ENCODE measurements at regions not wholly inside any gene's neighbourhood (a gene's known extent, or its start where the extent isn't known, plus 50 kb on each side); places are given as distances from the start of the nearest gene placed in this dataset.

- in situ Hi-C loops (cut with HindIII; ENCODE audit: low sequenced_read_pairs), result no loop called here
- no peak for DNase-seq (ENCODE audit: low spot score)
Observed at GRCh38 chr1:220368352-220369265, 96.4 kb upstream of the RAB3GAP2 start.

GRCh38 chr1:220367833-220368232 lies 95.6 kb upstream of the RAB3GAP2 start:
- DNase-seq (ENCODE audit: low spot score), result no peak
- in situ Hi-C loops (cut with HindIII; ENCODE audit: low sequenced_read_pairs), result no loop called here

- in situ Hi-C loops (cut with HindIII; ENCODE audit: low sequenced_read_pairs), result no loop called here
- no peak for DNase-seq (ENCODE audit: low spot score)
Observed at GRCh38 chr1:220366269-220366668, 94.0 kb upstream of the RAB3GAP2 start.

- no peak for DNase-seq (ENCODE audit: low spot score)
- in situ Hi-C loops (cut with HindIII; ENCODE audit: low sequenced_read_pairs), result no loop called here
Observed at GRCh38 chr1:220363196-220363837, 91.1 kb upstream of the RAB3GAP2 start.

DNA sequence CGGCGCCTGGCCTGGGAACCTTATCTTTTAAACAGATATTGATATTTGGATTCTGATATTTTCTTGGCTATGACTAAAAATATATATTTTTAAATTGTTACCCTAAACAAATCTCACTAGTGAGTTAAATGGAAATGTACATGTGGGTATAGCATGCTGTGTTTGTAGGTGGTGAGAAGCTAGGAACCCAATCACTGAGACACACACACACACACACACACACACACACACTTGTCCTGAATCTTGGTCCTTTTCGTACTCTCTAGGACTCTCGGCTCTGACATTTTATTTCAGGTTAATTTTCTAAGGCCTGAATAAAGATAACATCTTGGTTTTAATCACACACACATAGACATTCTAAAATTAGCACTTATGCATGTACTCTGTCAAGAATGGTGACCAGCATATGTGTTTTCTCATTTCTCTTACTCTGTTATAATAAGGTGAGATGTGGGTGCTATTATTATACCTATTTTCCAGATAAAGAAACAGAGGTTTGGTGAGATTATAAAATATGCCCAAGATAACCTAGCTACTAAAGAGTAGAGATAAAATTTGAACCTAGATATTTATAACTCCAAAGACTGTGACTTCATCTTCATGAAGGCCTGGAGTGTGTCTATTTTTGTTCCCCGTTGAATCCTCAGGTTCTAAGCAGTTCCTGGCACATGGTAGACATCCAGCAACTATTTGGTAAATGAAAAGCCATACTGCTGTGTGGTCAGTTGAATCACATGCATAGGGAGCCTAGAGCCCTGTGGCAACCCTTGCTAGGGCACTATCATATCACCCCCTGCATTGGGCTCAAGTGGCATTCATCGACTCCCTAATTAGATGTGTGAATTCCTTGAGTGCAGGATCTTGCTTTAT lies 85.0 kb upstream of the RAB3GAP2 start:
- DNase-seq (ENCODE audit: low spot score), result no peak
- in situ Hi-C loops (cut with HindIII; ENCODE audit: low sequenced_read_pairs), result no loop called here

GRCh38 chr1:220353229-220354012 lies 81.2 kb upstream of the RAB3GAP2 start:
- no peak for DNase-seq (ENCODE audit: low spot score)
- in situ Hi-C loops (cut with HindIII; ENCODE audit: low sequenced_read_pairs), result no loop called here

DNA sequence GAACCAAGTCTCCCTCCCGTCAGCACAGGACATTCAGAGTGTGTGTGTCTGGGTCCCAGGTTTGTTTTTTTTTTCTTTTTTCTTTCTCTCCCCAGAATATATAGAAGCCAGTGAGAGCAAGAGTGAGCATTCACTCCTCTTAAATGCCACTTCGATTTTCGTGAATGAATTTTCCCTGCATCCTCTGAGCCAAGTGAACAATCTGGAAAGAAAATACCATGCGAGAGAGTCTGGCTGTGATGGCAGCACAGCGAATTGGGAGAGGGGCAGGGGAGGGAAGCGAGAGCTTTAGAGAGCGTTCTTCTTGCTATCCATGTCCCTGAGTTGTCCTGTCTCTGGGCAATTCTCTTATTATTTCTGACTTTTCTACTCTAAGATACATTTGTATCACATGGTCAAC lies 76.0 kb upstream of the RAB3GAP2 start:
- DNase-seq (ENCODE audit: low spot score), result no peak
- in situ Hi-C loops (cut with HindIII; ENCODE audit: low sequenced_read_pairs), result no loop called here

GRCh38 chr1:220347654-220348175 lies 75.5 kb upstream of the RAB3GAP2 start:
- in situ Hi-C loops (cut with HindIII; ENCODE audit: low sequenced_read_pairs), result no loop called here
- no peak for DNase-seq (ENCODE audit: low spot score)

GRCh38 chr1:220344745-220345144 lies 72.5 kb upstream of the RAB3GAP2 start:
- in situ Hi-C loops (cut with HindIII; ENCODE audit: low sequenced_read_pairs), result no loop called here
- no peak for DNase-seq (ENCODE audit: low spot score)

- in situ Hi-C loops (cut with HindIII; ENCODE audit: low sequenced_read_pairs), result no loop called here
- no peak for DNase-seq (ENCODE audit: low spot score)
Observed at GRCh38 chr1:220342853-220343252, 70.6 kb upstream of the RAB3GAP2 start.

DNA sequence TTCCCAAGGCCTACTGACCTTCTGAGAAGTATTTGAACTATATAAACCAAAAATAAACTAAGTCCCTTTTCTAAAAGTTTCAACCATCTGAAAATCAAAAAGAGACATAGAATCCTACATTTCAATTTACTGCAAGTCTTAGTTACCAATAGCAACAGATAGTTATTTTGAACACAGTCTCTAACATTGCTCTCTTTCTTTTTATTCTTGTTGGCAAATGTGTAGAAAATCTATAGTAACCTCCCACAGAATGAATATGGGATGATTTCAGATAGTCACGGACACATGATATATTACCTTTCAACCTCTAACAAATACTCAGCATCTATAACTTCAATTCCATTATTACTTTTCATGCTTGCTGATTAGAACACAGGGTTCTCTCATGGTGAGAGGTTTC lies 68.9 kb upstream of the RAB3GAP2 start:
- no peak for DNase-seq (ENCODE audit: low spot score)
- in situ Hi-C loops (cut with HindIII; ENCODE audit: low sequenced_read_pairs), result no loop called here

GRCh38 chr1:220339581-220339980 lies 67.3 kb upstream of the RAB3GAP2 start:
- in situ Hi-C loops (cut with HindIII; ENCODE audit: low sequenced_read_pairs), result no loop called here
- no peak for DNase-seq (ENCODE audit: low spot score)

DNA sequence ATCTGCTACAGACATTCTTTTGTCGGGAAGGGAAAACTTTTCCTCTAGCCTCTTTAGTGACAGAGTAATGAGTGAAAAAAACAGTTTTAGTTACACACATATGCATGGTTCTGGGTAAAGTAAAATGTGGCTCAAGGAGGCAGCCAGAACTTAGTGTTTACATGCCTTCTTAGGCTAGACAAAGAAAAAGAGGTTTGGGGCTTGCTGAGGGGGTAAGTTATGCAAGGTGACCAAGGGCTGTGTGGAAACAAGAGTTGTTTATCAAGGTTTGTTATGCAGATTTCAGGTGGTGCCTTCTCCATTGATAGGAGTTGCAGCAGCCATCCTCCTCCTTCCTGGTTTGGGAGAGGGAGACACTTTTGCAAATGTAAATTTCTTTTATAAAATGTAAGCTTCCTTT lies 66.5 kb upstream of the RAB3GAP2 start:
- in situ Hi-C loops (cut with HindIII; ENCODE audit: low sequenced_read_pairs), result no loop called here
- no peak for DNase-seq (ENCODE audit: low spot score)

DNA sequence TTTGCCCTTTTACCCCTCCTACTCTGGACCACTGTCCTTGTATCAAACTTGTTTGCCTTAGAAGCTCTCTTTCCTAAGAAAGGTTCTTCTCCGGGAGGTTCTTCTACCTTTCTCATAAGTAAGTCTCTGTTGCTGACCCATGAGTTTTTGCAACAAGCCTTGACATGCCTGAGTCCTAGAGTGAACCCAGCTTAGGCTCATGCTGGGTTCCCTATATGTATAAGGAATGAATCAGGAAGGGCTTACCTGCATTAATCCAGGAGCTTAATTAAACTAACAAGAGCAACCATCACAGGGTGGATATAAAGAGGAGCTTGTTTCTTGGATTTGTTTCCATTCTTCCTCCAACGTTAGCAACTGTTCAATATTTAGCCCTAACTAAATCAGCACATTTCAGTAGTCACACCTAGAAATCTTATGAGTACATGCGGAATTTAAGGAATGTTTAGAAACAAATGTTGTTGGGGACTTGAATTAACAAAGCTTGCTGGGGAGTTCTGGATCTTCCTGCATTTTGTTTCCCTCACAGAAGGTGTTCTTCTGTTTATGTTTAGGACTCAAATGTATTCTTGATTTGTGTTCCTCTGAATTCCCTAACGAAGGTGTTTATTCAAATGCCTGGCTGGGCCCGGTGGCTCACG lies 64.3 kb upstream of the RAB3GAP2 start:
- in situ Hi-C loops (cut with HindIII; ENCODE audit: low sequenced_read_pairs), result no loop called here
- DNase-seq (ENCODE audit: low spot score), result no peak

GRCh38 chr1:220335668-220336067 lies 63.4 kb upstream of the RAB3GAP2 start:
- no peak for DNase-seq (ENCODE audit: low spot score)
- in situ Hi-C loops (cut with HindIII; ENCODE audit: low sequenced_read_pairs), result no loop called here

GRCh38 chr1:220331318-220331717 lies 59.1 kb upstream of the RAB3GAP2 start:
- in situ Hi-C loops (cut with HindIII; ENCODE audit: low sequenced_read_pairs), result no loop called here
- no peak for DNase-seq (ENCODE audit: low spot score)

DNA sequence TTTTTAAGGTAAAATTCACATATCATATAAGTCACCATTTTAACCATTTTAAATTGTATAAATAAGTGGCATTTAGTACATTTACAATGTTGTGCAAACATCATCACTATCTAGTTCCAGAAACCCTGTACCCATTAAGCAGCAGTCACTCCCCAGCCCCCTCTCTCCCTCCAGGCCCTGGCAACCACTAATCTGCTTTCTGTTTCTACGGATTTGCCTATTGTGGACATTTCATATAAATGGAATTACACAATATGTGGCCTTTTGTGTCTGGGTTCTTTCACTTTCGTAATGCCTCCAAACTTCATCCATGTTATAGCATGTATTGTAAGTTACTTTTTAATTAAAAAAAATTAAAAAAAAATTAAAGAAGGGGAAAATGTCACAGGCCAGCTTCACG lies 58.0 kb upstream of the RAB3GAP2 start:
- no peak for DNase-seq (ENCODE audit: low spot score)
- in situ Hi-C loops (cut with HindIII; ENCODE audit: low sequenced_read_pairs), result no loop called here

DNA sequence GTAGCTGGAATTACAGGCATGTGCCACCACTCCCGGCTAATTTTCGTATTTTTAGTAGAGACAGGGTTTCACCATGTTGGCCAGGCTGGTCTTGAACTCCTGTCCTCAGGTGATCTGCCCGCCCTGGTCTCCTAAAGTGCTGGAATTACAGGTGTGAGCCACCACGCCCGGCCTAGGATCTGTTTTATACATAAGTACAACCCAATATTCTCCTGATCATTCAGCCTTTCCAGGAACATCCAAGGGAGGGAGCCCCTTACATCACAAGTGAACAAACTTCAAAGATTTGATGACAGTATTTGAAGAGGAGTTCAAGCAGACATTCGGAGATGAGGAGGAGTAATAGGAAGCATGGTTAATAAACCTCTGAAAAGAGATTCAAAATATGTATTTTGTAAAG lies 54.9 kb upstream of the RAB3GAP2 start:
- in situ Hi-C loops (cut with HindIII; ENCODE audit: low sequenced_read_pairs), result no loop called here

More for the DNA sequence above, 54.9 kb upstream of the RAB3GAP2 start:
- DNase-seq (ENCODE audit: low spot score), result no peak
